GM12874 (cell line): ENCODE measurements at regions not wholly inside any gene's neighbourhood (a gene's known extent, or its start where the extent isn't known, plus 50 kb on each side); places are given as distances from the start of the nearest gene placed in this dataset.

Experiments used
- CTCF ChIP-seq: IDR thresholded peaks from 2 replicates; pipeline ENCODE4 v1.5.1; 2011; ENCODE audit warnings: low read depth, mild to moderate bottlenecking, control low read depth, low read length, moderate library complexity; ENCODE audit not compliant: insufficient read depth

- TF ChIP-seq CTCF: no peak
Observed at GRCh38 chr1:216936779-216937178, 213.6 kb upstream of the ESRRG start.

GRCh38 chr1:216935901-216936300 is 212.7 kb upstream of the ESRRG start:
- TF ChIP-seq CTCF: no peak

DNA sequence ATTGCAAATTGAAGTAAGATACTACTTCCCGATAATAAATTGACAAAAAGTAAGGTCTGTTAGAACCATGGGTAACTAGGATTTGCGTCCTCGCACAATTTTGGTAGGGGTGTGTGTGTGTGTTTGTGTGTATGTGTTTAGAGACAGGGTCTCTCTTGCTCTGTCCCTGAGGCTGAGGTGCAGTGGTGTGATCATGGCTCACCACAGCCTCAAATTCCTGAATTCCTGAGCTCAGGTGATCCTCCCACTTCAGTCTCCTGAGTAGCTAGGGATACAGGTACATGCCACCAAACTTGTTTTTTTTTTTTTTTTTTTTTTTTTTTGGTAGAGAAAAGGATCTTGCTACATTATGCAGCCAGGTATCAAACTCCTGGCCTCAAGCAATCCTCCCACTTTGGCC is 209.2 kb upstream of the ESRRG start:
- TF ChIP-seq CTCF: no peak

- TF ChIP-seq CTCF: no peak
Observed at GRCh38 chr1:216929870-216930582, 206.8 kb upstream of the ESRRG start.

DNA sequence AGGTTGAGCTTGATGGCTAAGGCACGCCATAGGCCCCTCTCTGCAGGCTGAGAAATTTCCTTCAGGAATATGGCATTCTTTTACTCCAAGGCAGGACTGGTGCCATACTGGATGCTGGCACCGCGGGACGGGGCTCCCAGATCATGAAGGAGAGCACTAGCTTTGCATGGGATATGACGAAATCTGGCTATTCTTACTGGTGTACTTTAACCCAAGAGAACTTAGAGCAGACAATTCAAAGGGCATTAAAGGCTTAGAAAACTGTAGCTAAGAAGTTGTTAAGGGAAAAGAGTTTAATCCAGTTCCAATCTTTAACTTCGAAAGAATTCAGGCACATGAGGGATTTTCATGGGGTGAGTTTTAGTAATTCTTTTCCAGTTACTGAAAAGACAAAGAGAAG is 204.4 kb upstream of the ESRRG start:
- TF ChIP-seq CTCF: no peak

GRCh38 chr1:216926720-216927510 is 203.7 kb upstream of the ESRRG start:
- no peak for TF ChIP-seq CTCF

- TF ChIP-seq CTCF: no peak
Observed at GRCh38 chr1:216925962-216926625, 202.9 kb upstream of the ESRRG start.
